Muscle layer of duodenum (tissue), 2 donors: ENCODE measurements at regions not wholly inside any gene's neighbourhood (a gene's known extent, or its start where the extent isn't known, plus 50 kb on each side); places are given as distances from the start of the nearest gene placed in this dataset.

ENCODE experiments used
- H3K27ac ChIP-seq: one replicate; pipeline ENCODE4 v1.7.0; 2013; ENCODE audit warnings: mild to moderate bottlenecking, low read length
- H3K27me3 ChIP-seq: one replicate; pipeline ENCODE4 v1.7.0; 2013; ENCODE audit warnings: low read depth, mild to moderate bottlenecking, control low read depth, low read length
- H3K36me3 ChIP-seq, 2 donors: one replicate each; pipeline ENCODE4 v1.7.0; 2013; ENCODE audit warnings: low read length in 2 of 2, control low read depth in 1 of 2, mild to moderate bottlenecking in 1 of 2; ENCODE audit not compliant: insufficient read depth in 2 of 2, control insufficient read depth in 1 of 2
- H3K4me1 ChIP-seq, 2 donors: one replicate each; pipeline ENCODE4 v1.7.0; 2013; ENCODE audit warnings: low read length in 2 of 2, mild to moderate bottlenecking in 2 of 2, control low read depth in 1 of 2, moderate library complexity in 1 of 2; ENCODE audit not compliant: insufficient read depth in 2 of 2, control insufficient read depth in 1 of 2
- H3K4me3 ChIP-seq, 2 donors: one replicate each; pipeline ENCODE4 v1.7.0; 2013; ENCODE audit warnings: low read length in 2 of 2, low read depth in 1 of 2, mild to moderate bottlenecking in 1 of 2
- H3K9me3 ChIP-seq, 2 donors: one replicate each; pipeline ENCODE4 v1.7.0; 2013; ENCODE audit warnings: low read length in 2 of 2, control low read depth in 1 of 2, mild to moderate bottlenecking in 1 of 2; ENCODE audit not compliant: control insufficient read depth in 1 of 2
- donor health status: healthy.

GRCh38 chr9:126217797-126218196, 108.8 kb upstream of the MVB12B start:
- Histone ChIP-seq H3K9me3 (peaks cover 12% of the 10 kb centered on the region in 2 donors), H3K4me1 (no peaks in the 10 kb centered on the region), H3K4me3 (no peak overlapping the region), H3K27ac (no peak overlapping the region), H3K27me3 (peaks cover 10% of the 10 kb centered on the region), H3K36me3 (no peaks in the 10 kb centered on the region)

GRCh38 chr9:126218359-126219125, 108.1 kb upstream of the MVB12B start:
- Histone ChIP-seq H3K9me3 (peaks cover 4 to 12% of the 10 kb centered on the region in 2 donors), H3K27me3 (peaks cover 10% of the 10 kb centered on the region), H3K27ac (no peak overlapping the region), H3K36me3 (no peaks in the 10 kb centered on the region), H3K4me3 (no peak overlapping the region), H3K4me1 (no peaks in the 10 kb centered on the region)

- H3K4me3 ChIP-seq, result no peak overlapping the region
- H3K4me1 ChIP-seq, result no peaks in the 10 kb centered on the region
- no peak overlapping the region for H3K27ac ChIP-seq
- H3K27me3 ChIP-seq, result peaks cover 10% of the 10 kb centered on the region
- no peaks in the 10 kb centered on the region for H3K36me3 ChIP-seq
- H3K9me3 ChIP-seq, result peaks cover 3 to 12% of the 10 kb centered on the region in 2 donors
Measured at GRCh38 chr9:126219166-126219565, 107.5 kb upstream of the MVB12B start.

- Histone ChIP-seq H3K4me3 (no peak overlapping the region), H3K36me3 (no peaks in the 10 kb centered on the region), H3K4me1 (no peaks in the 10 kb centered on the region), H3K27me3 (peaks cover 10% of the 10 kb centered on the region), H3K9me3 (peaks cover 3 to 12% of the 10 kb centered on the region in 2 donors), H3K27ac (no peak overlapping the region)
Measured at GRCh38 chr9:126219648-126220063, 107.0 kb upstream of the MVB12B start.

GRCh38 chr9:126221480-126221879, 105.1 kb upstream of the MVB12B start:
- peaks cover 10% of the 10 kb centered on the region for H3K27me3 ChIP-seq
- no peak overlapping the region for H3K4me3 ChIP-seq
- no peaks in the 10 kb centered on the region for H3K4me1 ChIP-seq
- no peak overlapping the region for H3K27ac ChIP-seq
- H3K36me3 ChIP-seq, result no peaks in the 10 kb centered on the region
- H3K9me3 ChIP-seq, result peaks cover 3 to 12% of the 10 kb centered on the region in 2 donors

GRCh38 chr9:126222363-126222834, 104.2 kb upstream of the MVB12B start:
- peaks cover 3 to 12% of the 10 kb centered on the region in 2 donors for H3K9me3 ChIP-seq
- H3K27ac ChIP-seq, result no peak overlapping the region
- peaks cover 10% of the 10 kb centered on the region for H3K27me3 ChIP-seq
- no peaks in the 10 kb centered on the region for H3K36me3 ChIP-seq
- H3K4me1 ChIP-seq, result no peaks in the 10 kb centered on the region
- no peak overlapping the region for H3K4me3 ChIP-seq

GRCh38 chr9:126222835-126223431, 103.7 kb upstream of the MVB12B start:
- H3K4me1 ChIP-seq, result no peaks in the 10 kb centered on the region
- H3K4me3 ChIP-seq, result no peak overlapping the region
- H3K27ac ChIP-seq, result no peak overlapping the region
- H3K27me3 ChIP-seq, result peaks cover 10% of the 10 kb centered on the region
- H3K36me3 ChIP-seq, result no peaks in the 10 kb centered on the region
- H3K9me3 ChIP-seq, result peaks cover 3 to 12% of the 10 kb centered on the region in 2 donors

GRCh38 chr9:126223798-126224531, 102.7 kb upstream of the MVB12B start:
- Histone ChIP-seq H3K4me1 (peaks cover 0 to 6% of the 10 kb centered on the region in 2 donors), H3K27me3 (peaks cover 10% of the 10 kb centered on the region), H3K4me3 (no peak overlapping the region), H3K9me3 (peaks cover 3 to 12% of the 10 kb centered on the region in 2 donors), H3K36me3 (no peaks in the 10 kb centered on the region), H3K27ac (no peak overlapping the region)

GRCh38 chr9:126225611-126226609, 100.7 kb upstream of the MVB12B start:
- H3K9me3 ChIP-seq, result peaks cover 3 to 10% of the 10 kb centered on the region in 2 donors
- H3K4me3 ChIP-seq, result no peak overlapping the region
- H3K4me1 ChIP-seq, result peaks cover 0 to 6% of the 10 kb centered on the region in 2 donors
- no peak overlapping the region for H3K27ac ChIP-seq
- H3K36me3 ChIP-seq, result no peaks in the 10 kb centered on the region
- peaks cover 10% of the 10 kb centered on the region for H3K27me3 ChIP-seq

- no peak overlapping the region for H3K27ac ChIP-seq
- H3K9me3 ChIP-seq, result no peaks in the 10 kb centered on the region
- H3K36me3 ChIP-seq, result no peaks in the 10 kb centered on the region
- no peak overlapping the region for H3K4me3 ChIP-seq
- H3K4me1 ChIP-seq, result peaks cover 0 to 6% of the 10 kb centered on the region in 2 donors
- H3K27me3 ChIP-seq, result peaks cover 3% of the 10 kb centered on the region
Measured at GRCh38 chr9:126226991-126227936, 99.4 kb upstream of the MVB12B start.
